GM18517 (cell line): ENCODE measurements at regions not wholly inside any gene's neighbourhood (a gene's known extent, or its start where the extent isn't known, plus 50 kb on each side); places are given as distances from the start of the nearest gene placed in this dataset.

Experiments
- ATAC-seq: cut with Tn5 transposase; IDR thresholded peaks from one replicate; pipeline ENCODE4 v1.9.1; 2021; ENCODE audit warnings: mild to moderate bottlenecking, moderate library complexity; ENCODE audit not compliant: unreplicated experiment

DNA sequence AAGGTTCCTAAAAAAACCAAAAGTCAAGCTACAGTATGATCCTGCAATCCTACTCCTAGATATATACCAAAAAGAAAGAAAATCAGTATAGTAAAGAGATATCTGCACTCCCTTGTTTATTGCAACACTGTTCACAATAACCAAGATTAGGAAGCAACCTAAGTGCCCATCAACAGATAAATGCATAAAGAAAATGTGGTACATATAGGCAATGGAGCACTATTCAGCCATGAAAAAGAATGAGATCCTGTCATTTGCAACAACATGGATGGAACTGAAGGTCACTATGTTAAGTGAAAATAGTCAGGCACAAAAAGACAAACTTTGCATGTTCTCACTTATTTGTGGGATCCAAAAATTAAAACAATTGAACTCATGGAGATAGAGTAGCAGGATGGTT lies 1159.5 kb upstream of the AUTS2 start:
- ATAC-seq = no peak

DNA sequence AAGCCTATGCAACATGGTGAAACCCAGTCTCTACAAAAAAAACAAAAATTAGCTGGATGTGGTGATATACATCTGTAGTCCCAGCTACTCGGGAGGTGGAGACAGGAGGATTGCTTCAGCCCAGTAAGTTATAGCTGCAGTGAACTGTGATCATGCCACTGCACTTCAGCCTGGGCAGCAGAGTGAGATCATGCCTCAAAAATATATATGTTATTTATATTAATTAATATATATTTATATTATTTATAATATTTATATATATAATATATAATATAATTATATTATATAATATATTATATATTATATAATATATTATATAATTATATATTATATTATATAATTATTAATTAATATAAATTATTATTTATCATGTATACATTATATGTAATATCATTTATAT lies 1158.4 kb upstream of the AUTS2 start:
- no peak for ATAC-seq

GRCh38 chr7:68440866-68441265 lies 1157.4 kb upstream of the AUTS2 start:
- no peak for ATAC-seq

DNA sequence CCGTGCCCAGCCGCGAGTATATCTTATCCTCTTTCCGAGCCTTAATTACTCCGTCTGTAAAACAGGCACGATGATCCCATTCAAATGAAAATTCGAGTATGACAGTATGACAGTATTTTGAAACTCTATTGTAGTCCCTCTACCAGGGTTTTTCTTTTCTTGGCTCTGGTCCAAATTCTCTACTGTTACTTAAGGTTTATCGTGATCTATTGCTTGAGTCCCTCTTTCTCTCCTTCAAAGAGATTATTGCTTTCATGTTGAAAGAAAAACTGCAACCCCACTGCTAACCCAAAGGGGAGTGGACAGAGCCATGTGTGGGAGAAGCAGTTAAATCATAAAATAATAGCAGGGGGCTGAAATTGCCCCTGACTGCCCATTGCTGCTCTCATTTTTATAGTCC lies 1156.6 kb upstream of the AUTS2 start:
- no peak for ATAC-seq

- no peak for ATAC-seq
These were observed 1155.2 kb upstream of the AUTS2 start for GRCh38 chr7:68442931-68443631.

DNA sequence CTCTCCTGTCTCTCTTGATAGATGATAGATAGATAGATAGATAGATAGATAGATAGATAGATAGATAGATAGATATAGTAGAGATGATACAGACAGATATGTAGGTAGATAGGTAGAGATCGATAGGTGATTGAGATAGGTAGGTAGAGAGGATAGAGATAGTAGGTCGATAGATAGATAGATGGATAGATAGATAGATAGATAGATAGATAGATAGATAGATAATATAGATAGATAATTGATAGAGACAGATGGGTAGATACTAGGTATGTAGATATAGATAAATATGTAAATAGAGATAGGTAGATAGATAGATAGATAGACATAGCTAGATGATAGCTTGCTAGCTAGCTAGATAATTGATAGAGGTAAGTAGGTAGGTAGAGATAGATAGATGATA lies 1154.2 kb upstream of the AUTS2 start:
- no peak for ATAC-seq

- ATAC-seq = no peak
These were observed 1153.3 kb upstream of the AUTS2 start for GRCh38 chr7:68444956-68445355.

- ATAC-seq = no peak
These were observed 1152.1 kb upstream of the AUTS2 start for GRCh38 chr7:68446183-68446582.

DNA sequence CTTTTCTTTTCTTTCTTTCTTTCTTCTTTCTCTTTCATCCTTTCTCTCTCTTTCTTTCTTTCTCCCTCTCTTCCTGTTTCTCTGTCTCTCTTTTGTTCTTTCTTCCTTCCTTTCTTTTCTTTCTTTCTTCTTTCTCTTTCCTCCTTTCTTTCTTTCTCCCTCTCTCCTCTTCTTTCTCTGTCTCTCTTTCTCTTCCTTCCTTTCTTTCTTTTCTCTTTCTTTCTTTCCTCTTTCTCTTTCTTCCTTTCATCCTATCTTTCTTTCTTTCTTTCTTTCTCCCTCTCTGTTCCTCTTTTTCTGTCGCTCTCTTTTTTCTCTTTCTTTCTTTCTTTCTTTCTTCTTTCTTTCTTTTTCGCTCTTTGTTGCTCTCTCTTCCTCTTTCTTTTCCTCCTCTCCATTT lies 1149.2 kb upstream of the AUTS2 start:
- ATAC-seq = no peak

- ATAC-seq = no peak
These were observed 1148.5 kb upstream of the AUTS2 start for GRCh38 chr7:68449816-68450215.

DNA sequence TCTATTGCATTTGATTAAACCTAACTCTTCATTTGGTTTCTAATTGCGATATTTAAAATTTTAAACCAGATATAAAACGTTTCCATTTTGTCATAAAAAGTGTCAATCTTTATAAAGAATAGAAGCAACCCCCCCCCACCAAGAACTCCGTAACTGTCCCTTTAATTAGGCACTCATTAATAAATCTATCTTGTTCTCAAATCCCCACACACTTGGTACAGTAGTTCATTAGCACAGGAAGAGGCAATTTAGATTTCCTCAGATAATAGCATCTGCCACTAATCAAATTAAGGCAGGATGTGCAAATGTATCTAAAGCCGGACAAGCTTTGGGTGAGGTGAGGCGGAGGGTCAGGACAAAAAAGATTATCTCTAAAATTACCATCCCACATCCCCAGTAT lies 1143.3 kb upstream of the AUTS2 start:
- ATAC-seq = no peak

DNA sequence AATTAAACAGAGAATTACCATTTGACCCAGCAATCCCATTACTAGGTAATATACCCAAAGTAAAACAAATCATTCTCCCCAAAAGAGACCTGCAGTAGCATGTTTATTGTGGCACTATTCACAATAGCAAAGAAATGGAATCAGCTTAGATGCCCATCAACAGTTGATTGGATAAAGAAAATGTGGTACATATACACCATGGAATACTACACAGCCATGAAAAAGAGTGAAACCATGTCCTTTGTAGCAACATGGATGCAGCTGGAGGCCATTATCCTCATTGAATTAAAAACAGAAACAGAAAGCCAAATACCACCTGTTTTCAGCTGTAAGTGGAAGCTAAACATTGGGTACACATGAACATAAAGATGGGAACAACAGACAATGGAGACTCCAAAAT lies 1141.8 kb upstream of the AUTS2 start:
- ATAC-seq = no peak

- no peak for ATAC-seq
These were observed 1140.8 kb upstream of the AUTS2 start for GRCh38 chr7:68457481-68457880.

- no peak for ATAC-seq
These were observed 1140.0 kb upstream of the AUTS2 start for GRCh38 chr7:68458010-68458908.

DNA sequence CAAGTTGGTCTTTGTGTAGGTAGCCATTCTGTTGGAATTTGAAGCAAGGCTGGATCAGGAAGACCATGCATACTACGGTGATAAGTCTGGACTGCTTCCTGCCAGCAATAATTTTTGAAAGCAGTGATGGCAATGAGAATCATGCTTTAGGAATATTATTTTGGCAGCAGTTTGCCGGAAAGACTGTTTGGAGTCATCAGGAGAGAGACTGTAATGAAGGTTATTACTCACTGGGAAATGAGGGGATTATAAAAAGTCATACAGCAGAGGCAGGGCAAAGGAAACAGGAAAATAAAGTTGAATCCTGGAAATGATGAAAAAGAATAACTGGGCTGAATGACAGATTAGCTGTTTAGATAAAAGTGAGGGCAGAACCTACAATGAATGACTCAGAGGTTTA lies 1136.8 kb upstream of the AUTS2 start:
- ATAC-seq = no peak

DNA sequence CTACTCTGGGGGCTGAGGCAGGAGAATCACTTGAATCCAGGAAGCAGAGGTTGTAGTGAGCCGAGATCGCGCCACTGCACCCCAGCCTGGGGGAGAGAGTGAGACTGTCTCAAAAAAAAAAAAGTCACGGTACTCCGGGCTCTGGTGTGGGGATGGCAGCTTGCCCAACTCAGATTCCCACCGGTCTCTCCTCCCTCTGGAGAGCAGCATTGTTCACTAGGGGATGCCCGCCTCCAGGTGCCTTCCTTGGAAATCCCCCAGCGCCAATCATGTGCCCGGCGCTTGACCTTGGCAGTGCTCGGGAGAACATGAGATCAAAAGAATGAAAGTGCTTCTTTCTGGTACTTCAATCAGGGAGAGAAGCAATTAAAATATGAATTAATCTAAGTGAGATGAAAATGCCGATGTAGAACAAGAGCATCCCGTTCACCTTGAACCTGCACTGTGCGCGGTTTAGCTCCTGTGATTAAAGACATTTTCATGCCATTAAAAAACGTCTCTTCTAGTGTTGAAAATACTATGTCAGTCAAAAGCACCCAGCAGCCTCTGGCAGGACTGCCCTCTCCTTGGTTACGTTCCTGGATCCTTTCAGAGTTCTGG lies 1127.3 kb upstream of the AUTS2 start:
- no peak for ATAC-seq

GRCh38 chr7:68472688-68473087 lies 1125.6 kb upstream of the AUTS2 start:
- no peak for ATAC-seq

DNA sequence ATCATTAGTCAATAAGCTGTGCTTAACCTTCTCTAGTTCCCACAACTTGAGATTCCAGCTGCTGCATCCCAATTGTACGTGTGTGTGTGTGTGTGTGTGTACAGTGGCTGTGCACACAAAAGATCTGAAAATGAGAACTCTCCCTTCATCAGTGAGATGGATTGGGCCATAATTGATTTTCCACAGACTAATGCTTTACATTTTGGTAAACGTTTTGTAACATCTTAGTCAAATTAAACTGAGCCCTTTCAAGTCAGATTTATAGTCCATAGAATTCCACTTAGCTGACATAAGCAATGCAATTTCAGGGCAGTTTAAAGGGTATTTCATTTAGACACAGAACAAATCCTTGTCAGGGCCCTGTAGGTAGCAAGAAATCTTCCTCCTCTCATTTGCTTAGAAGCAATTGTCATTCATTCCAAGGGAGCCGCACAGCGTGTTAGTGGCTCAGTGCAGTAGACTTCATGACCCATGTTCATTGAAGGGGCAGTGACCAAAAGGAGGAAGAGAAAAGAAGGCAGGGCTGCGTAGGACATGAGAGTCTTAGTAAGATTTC lies 1123.5 kb upstream of the AUTS2 start:
- no peak for ATAC-seq

GRCh38 chr7:68476966-68477365 lies 1121.3 kb upstream of the AUTS2 start:
- ATAC-seq = no peak

- no peak for ATAC-seq
These were observed 1119.9 kb upstream of the AUTS2 start for GRCh38 chr7:68478326-68478725.

DNA sequence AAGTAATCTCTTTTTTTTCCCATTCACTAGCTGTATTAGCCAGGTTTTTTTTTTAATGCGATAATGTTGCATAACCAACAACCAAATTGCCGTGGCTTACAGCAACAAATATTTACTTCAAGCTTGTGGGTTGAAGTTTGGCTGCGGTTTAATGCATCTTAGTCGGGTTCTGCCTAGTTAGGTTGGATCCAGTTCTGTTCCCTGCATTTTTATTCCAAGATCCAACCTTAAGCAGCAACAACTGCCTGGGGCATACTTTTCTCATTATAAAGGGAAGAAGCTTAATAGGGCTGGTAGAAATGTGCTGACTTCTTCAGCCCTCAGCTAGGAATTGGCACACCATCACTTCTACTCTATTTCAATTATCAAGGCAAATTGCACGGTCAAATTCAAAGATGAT lies 1115.5 kb upstream of the AUTS2 start:
- ATAC-seq = no peak

- ATAC-seq = no peak
These were observed 1113.5 kb upstream of the AUTS2 start for GRCh38 chr7:68484731-68485130.
